SIG-M5 treated with dmso at 0.1 percent for 504 hours (cell line): ENCODE measurements at regions not wholly inside any gene's neighbourhood (a gene's known extent, or its start where the extent isn't known, plus 50 kb on each side); places are given as distances from the start of the nearest gene placed in this dataset.
A peak's percentile ranks its signal among the peaks of the same experiment; 100 is the strongest.
"Not testable (repeated sequence)": the region's sequence is repeated elsewhere in the genome, so short reads cannot be mapped to it uniquely, and the experiment has no call there.

Experiments
- DNase-seq: peaks from one replicate; lab custom pipeline; 2025; ENCODE audit not compliant: unreplicated experiment; lab: John Stamatoyannopoulos, UW

GRCh38 chrX:121407627-121408026 lies 360.2 kb downstream of the GLUD2 start:
- DNase-seq = no peak

GRCh38 chrX:121431514-121431913 lies 384.1 kb downstream of the GLUD2 start:
- not testable (repeated sequence) for DNase-seq

GRCh38 chrX:121433289-121433688 lies 385.9 kb downstream of the GLUD2 start:
- DNase-seq = no peak

GRCh38 chrX:121437666-121438065 lies 390.3 kb downstream of the GLUD2 start:
- DNase-seq = not testable (repeated sequence)

GRCh38 chrX:121455890-121456289 lies 408.5 kb downstream of the GLUD2 start:
- no peak for DNase-seq

- no peak for DNase-seq
These were observed 408.9 kb downstream of the GLUD2 start for GRCh38 chrX:121456315-121456714.

GRCh38 chrX:121457096-121457495 lies 409.7 kb downstream of the GLUD2 start:
- no peak for DNase-seq

- peak; percentile 1 for DNase-seq
These were observed 432.0 kb downstream of the GLUD2 start for GRCh38 chrX:121479406-121479805.

- DNase-seq = no peak
These were observed 449.6 kb downstream of the GLUD2 start for GRCh38 chrX:121496966-121497365.

GRCh38 chrX:121504153-121504552 lies 456.7 kb downstream of the GLUD2 start:
- DNase-seq = no peak

- DNase-seq = no peak
These were observed 498.9 kb downstream of the GLUD2 start for GRCh38 chrX:121546317-121546716.

- no peak for DNase-seq
These were observed 511.5 kb downstream of the GLUD2 start for GRCh38 chrX:121558886-121559285.

- no peak for DNase-seq
These were observed 515.2 kb downstream of the GLUD2 start for GRCh38 chrX:121562616-121563015.

- DNase-seq = no peak
These were observed 522.2 kb downstream of the GLUD2 start for GRCh38 chrX:121569609-121570008.

- no peak for DNase-seq
These were observed 522.8 kb downstream of the GLUD2 start for GRCh38 chrX:121570072-121570841.

- DNase-seq = no peak
These were observed 523.9 kb downstream of the GLUD2 start for GRCh38 chrX:121571333-121571732.

GRCh38 chrX:121574384-121574783 lies 527.0 kb downstream of the GLUD2 start:
- DNase-seq = not testable (repeated sequence)

GRCh38 chrX:121579016-121579760 lies 531.8 kb downstream of the GLUD2 start:
- DNase-seq = peak; percentile 25

GRCh38 chrX:121581885-121582284 lies 534.5 kb downstream of the GLUD2 start:
- DNase-seq = no peak

GRCh38 chrX:121585626-121586025 lies 538.2 kb downstream of the GLUD2 start:
- no peak for DNase-seq

GRCh38 chrX:121592884-121593283 lies 545.5 kb downstream of the GLUD2 start:
- no peak for DNase-seq

- no peak for DNase-seq
These were observed 550.9 kb downstream of the GLUD2 start for GRCh38 chrX:121598356-121598755.
